Body of pancreas (tissue), 4 donors: ENCODE measurements at regions not wholly inside any gene's neighbourhood (a gene's known extent, or its start where the extent isn't known, plus 50 kb on each side); places are given as distances from the start of the nearest gene placed in this dataset.

Experiments
- ATAC-seq: fragments of 150-250 bp; one replicate; pipeline ENCODE4 v1.9.1; 2016
- DNase-seq, 4 donors: peaks; one replicate each; pipeline ENCODE4 v3.0.0-alpha.2; 2019
- H3K27ac ChIP-seq, 4 donors: fragments of 200-600 bp; sonication (generic); 1 replicate in 3 of 4; 2 replicates in 1 of 4; pipeline versions ENCODE4 v1.5.1 to v1.6.1; 2016 to 2019; ENCODE audit warnings: mild to moderate bottlenecking in 1 of 4, mixed read lengths in 1 of 4, moderate library complexity in 1 of 4
- H3K27me3 ChIP-seq, 2 donors: fragments of 200-600 bp; sonication (generic); one replicate each; pipeline ENCODE4 v1.6.0; 2016; ENCODE audit warnings: mild to moderate bottlenecking in 1 of 2
- H3K36me3 ChIP-seq, 2 donors: fragments of 200-600 bp; sonication (generic); replicated peaks in 1 of 2; 2 replicates each; pipeline ENCODE4 v1.5.1; 2016; ENCODE audit warnings: low read depth in 2 of 2; ENCODE audit not compliant: insufficient read depth in 1 of 2
- H3K4me1 ChIP-seq: fragments of 200-600 bp; sonication (generic); one replicate; pipeline ENCODE4 v1.6.0; 2016
- H3K4me3 ChIP-seq, 2 donors: fragments of 200-600 bp; sonication (generic); 1 replicate in 1 of 2; 2 replicates in 1 of 2; pipeline ENCODE4 v1.5.1; 2016 to 2019
- H3K9me3 ChIP-seq, 3 donors: fragments of 200-600 bp; sonication (generic); 1 replicate in 2 of 3; 2 replicates in 1 of 3; pipeline ENCODE4 v1.5.1; 2016
- CTCF ChIP-seq, 7 experiments: fragments of 450-650 bp in 4 of 7; fragments of 200-600 bp in 3 of 7; sonication (generic) in 3 of 7; IDR thresholded peaks; one replicate each; pipeline ENCODE4 v1.5.1; 2016 to 2019; ENCODE audit warnings: antibody characterized with exemption in 7 of 7
- POLR2A ChIP-seq, 3 donors: fragments of 450-650 bp; IDR thresholded peaks; one replicate each; pipeline ENCODE4 v1.6.1; 2016; ENCODE audit warnings: antibody characterized with exemption in 3 of 3, mild to moderate bottlenecking in 2 of 3
- WGBS, 2 donors: methylation state at CpG; one replicate each; pipeline ENCODE4 v1.1.5; 2017; 5-methylcytosine and 5-hydroxymethylcytosine counted together
- intact Hi-C: fragments of 100-400 bp; cut with DNase I; formaldehyde crosslinking; loops from one replicate; pipeline ENCODE4 v1.15.1; 2023

DNA sequence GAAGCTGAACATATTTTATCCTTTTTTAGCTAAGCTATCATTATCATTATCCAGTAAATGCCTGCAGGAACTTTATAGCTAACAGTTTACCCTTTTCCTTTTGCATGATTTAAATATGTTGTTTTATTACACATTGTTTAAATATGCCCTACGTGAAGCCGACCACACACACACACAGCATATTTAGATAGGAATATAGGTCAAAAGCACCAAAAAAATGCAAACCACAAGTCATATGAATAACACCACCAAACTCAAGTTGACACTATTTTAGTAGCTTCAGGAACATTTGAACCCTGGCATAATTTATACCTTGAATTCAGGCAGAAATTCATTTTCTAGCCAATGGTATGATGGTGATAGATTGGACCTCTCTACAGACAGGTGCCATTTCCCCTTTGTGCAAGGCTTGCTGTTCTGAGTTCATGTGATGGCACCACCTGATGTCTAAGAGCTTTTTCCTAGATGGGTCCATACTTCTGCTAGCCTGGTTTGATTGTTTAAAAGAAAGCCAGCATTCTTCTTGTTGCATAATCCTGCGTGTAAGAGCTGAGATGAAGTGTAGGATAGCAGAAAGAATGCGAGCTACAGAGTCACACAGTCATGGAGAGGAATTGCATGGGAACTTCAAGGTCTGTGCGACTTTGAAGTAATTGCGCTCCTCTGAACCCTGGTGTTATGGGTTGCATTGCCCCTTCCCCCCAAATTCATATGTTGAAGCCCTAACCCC is 454.8 kb upstream of the SOX5 start:
- H3K27ac ChIP-seq, result no peak overlapping the region
- 60 to 71% methylated on average over 6 of the region's 6 CpGs for WGBS, 2 donors
- no peak overlapping the region for H3K4me3 ChIP-seq
- no peaks in the 10 kb centered on the region for H3K4me1 ChIP-seq
- no peaks in the 10 kb centered on the region for H3K27me3 ChIP-seq
- TF ChIP-seq CTCF (IDR thresholded peaks at IDR 0.05) (no peak), POLR2A (IDR thresholded peaks at IDR 0.05) (no peak)
- ATAC-seq, result no peak
- no peak for DNase-seq
- intact Hi-C loops, result no loop called here
- H3K9me3 ChIP-seq, result no peaks in the 10 kb centered on the region
- no peaks in the 10 kb centered on the region for H3K36me3 ChIP-seq

- ATAC-seq (no peak), DNase-seq (no peak)
- Histone ChIP-seq H3K4me3 (no peak overlapping the region), H3K27ac (no peak overlapping the region), H3K9me3 (no peaks in the 10 kb centered on the region), H3K4me1 (no peaks in the 10 kb centered on the region), H3K27me3 (no peaks in the 10 kb centered on the region), H3K36me3 (no peaks in the 10 kb centered on the region)
- intact Hi-C loops, result no loop called here
- TF ChIP-seq POLR2A (IDR thresholded peaks at IDR 0.05) (no peak), CTCF (IDR thresholded peaks at IDR 0.05) (no peak)
- WGBS, 2 donors, result 31 to 33% methylated on average over 1 of the region's 1 CpG
Observed at GRCh38 chr12:24400533-24400932, 451.1 kb upstream of the SOX5 start.

GRCh38 chr12:24398605-24399004 is 449.1 kb upstream of the SOX5 start:
- TF ChIP-seq CTCF (IDR thresholded peaks at IDR 0.05), result no peak
- TF ChIP-seq POLR2A (IDR thresholded peaks at IDR 0.05), result no peak
- no peaks in the 10 kb centered on the region for H3K27me3 ChIP-seq
- H3K27ac ChIP-seq, result no peak overlapping the region
- intact Hi-C loops, result no loop called here
- no peak for DNase-seq
- H3K9me3 ChIP-seq, result no peaks in the 10 kb centered on the region
- H3K4me3 ChIP-seq, result no peak overlapping the region
- no peak for ATAC-seq
- WGBS, 2 donors, result 54 to 63% methylated on average over 4 of the region's 4 CpGs
- no peaks in the 10 kb centered on the region for H3K4me1 ChIP-seq
- no peaks in the 10 kb centered on the region for H3K36me3 ChIP-seq

- Histone ChIP-seq H3K27ac (no peak overlapping the region), H3K4me1 (no peaks in the 10 kb centered on the region), H3K9me3 (no peaks in the 10 kb centered on the region), H3K4me3 (no peak overlapping the region), H3K36me3 (no peaks in the 10 kb centered on the region), H3K27me3 (no peaks in the 10 kb centered on the region)
- 31 to 42% methylated on average over 11 of the region's 11 CpGs for WGBS, 2 donors
- intact Hi-C loops, result no loop called here
- TF ChIP-seq POLR2A (IDR thresholded peaks at IDR 0.05), result no peak
- ATAC-seq (no peak), DNase-seq (no peak)
Observed at GRCh38 chr12:24396224-24396623, 446.8 kb upstream of the SOX5 start.

- intact Hi-C loops, result no loop called here
- TF ChIP-seq POLR2A (IDR thresholded peaks at IDR 0.05) (no peak), CTCF (IDR thresholded peaks at IDR 0.05) (no peak)
- no peaks in the 10 kb centered on the region for H3K9me3 ChIP-seq
- no peaks in the 10 kb centered on the region for H3K36me3 ChIP-seq
- DNase-seq (no peak), ATAC-seq (no peak)
- no peaks in the 10 kb centered on the region for H3K4me1 ChIP-seq
- 59 to 71% methylated on average over 3 of the region's 3 CpGs for WGBS, 2 donors
- no peak overlapping the region for H3K4me3 ChIP-seq
- H3K27ac ChIP-seq, result no peak overlapping the region
- H3K27me3 ChIP-seq, result no peaks in the 10 kb centered on the region
Observed at GRCh38 chr12:24394246-24394645, 444.8 kb upstream of the SOX5 start.
